ENCODE measurements at regions not wholly inside any gene's neighbourhood (a gene's known extent, or its start where the extent isn't known, plus 50 kb on each side); places are given as distances from the start of the nearest gene placed in this dataset.
"Not testable (repeated sequence)": the region's sequence is repeated elsewhere in the genome, so short reads cannot be mapped to it uniquely, and the experiment has no call there.

GRCh38 chr4:97270051-97270450, 873.2 kb downstream of the STPG2 start:
- H3K27ac ChIP-seq = no peak overlapping the region
- TF ChIP-seq ZFX (IDR thresholded peaks at IDR 0.05; ENCODE audit: borderline replicate concordance) = no peak
- no peak for TF ChIP-seq CTCF (IDR thresholded peaks at IDR 0.05)

- H3K27ac ChIP-seq = no peak overlapping the region
- no peak for TF ChIP-seq ZFX (IDR thresholded peaks at IDR 0.05; ENCODE audit: borderline replicate concordance)
- no peak for TF ChIP-seq CTCF (IDR thresholded peaks at IDR 0.05)
These were observed 863.9 kb downstream of the STPG2 start for GRCh38 chr4:97279391-97279790.

GRCh38 chr4:97300561-97300960, 842.7 kb downstream of the STPG2 start:
- H3K27ac ChIP-seq = no peak overlapping the region
- TF ChIP-seq CTCF (IDR thresholded peaks at IDR 0.05) (no peak; the same call in 1 of the 2 replicates), ZFX (IDR thresholded peaks at IDR 0.05; ENCODE audit: borderline replicate concordance) (no peak)

GRCh38 chr4:97305351-97305750, 837.9 kb downstream of the STPG2 start:
- TF ChIP-seq ZFX (IDR thresholded peaks at IDR 0.05; ENCODE audit: borderline replicate concordance) (no peak), CTCF (IDR thresholded peaks at IDR 0.05) (no peak)
- no peak overlapping the region for H3K27ac ChIP-seq

GRCh38 chr4:97309121-97309520, 834.2 kb downstream of the STPG2 start:
- no peak overlapping the region for H3K27ac ChIP-seq
- TF ChIP-seq CTCF (IDR thresholded peaks at IDR 0.05) (no peak), ZFX (IDR thresholded peaks at IDR 0.05; ENCODE audit: borderline replicate concordance) (no peak)

- H3K27ac ChIP-seq = no peak overlapping the region
- TF ChIP-seq ZFX (IDR thresholded peaks at IDR 0.05; ENCODE audit: borderline replicate concordance) (no peak), CTCF (IDR thresholded peaks at IDR 0.05) (no peak)
These were observed 826.1 kb downstream of the STPG2 start for GRCh38 chr4:97317201-97317600.

- TF ChIP-seq CTCF (IDR thresholded peaks at IDR 0.05) (no peak), ZFX (IDR thresholded peaks at IDR 0.05; ENCODE audit: borderline replicate concordance) (no peak)
- no peak overlapping the region for H3K27ac ChIP-seq
These were observed 825.6 kb downstream of the STPG2 start for GRCh38 chr4:97317671-97318070.

GRCh38 chr4:97325751-97326150, 817.5 kb downstream of the STPG2 start:
- not testable (repeated sequence) for H3K27ac ChIP-seq

Measured in 22Rv1 (cell line).